Peyer's patch (tissue), 4 donors: ENCODE measurements at regions not wholly inside any gene's neighbourhood (a gene's known extent, or its start where the extent isn't known, plus 50 kb on each side); places are given as distances from the start of the nearest gene placed in this dataset.

Source experiments
- DNase-seq, 3 donors: peaks; one replicate each; pipeline ENCODE4 v3.0.0-alpha.2; 2017 to 2019
- H3K27ac ChIP-seq, 4 donors: fragments of 200-600 bp; sonication (generic); one replicate each; pipeline ENCODE4 v1.5.1; 2016 to 2019
- H3K27me3 ChIP-seq, 2 donors: fragments of 200-600 bp; sonication (generic); one replicate each; pipeline ENCODE4 v1.5.1; 2019
- H3K36me3 ChIP-seq, 3 donors: fragments of 200-600 bp; sonication (generic); one replicate each; pipeline ENCODE4 v1.5.1; 2016 to 2019
- H3K4me1 ChIP-seq, 4 donors: fragments of 200-600 bp; sonication (generic); one replicate each; pipeline ENCODE4 v1.5.1; 2016 to 2019
- H3K4me3 ChIP-seq, 4 donors: fragments of 200-600 bp; sonication (generic); 1 replicate in 3 of 4; 2 replicates in 1 of 4; pipeline ENCODE4 v1.5.1; 2016 to 2019; ENCODE audit warnings: mild to moderate bottlenecking in 1 of 4
- H3K9me3 ChIP-seq, 4 donors: fragments of 200-600 bp; sonication (generic); one replicate each; pipeline ENCODE4 v1.5.1; 2016 to 2019; ENCODE audit warnings: mild to moderate bottlenecking in 1 of 4
- POLR2A ChIP-seq, 2 donors: fragments of 450-650 bp; IDR thresholded peaks; one replicate each; pipeline ENCODE4 v1.5.1; 2017; ENCODE audit warnings: antibody characterized with exemption in 2 of 2, mild to moderate bottlenecking in 2 of 2, moderate library complexity in 2 of 2
- TF ChIP-seq, protein P1 (sequence below), 6 experiments: fragments of 450-650 bp in 4 of 6; fragments of 200-600 bp in 2 of 6; sonication (generic) in 1 of 6; IDR thresholded peaks; one replicate each; pipeline ENCODE4 v1.5.1; 2017 to 2019; ENCODE audit warnings: antibody characterized with exemption in 6 of 6, mild to moderate bottlenecking in 3 of 6, moderate library complexity in 1 of 6

DNA sequence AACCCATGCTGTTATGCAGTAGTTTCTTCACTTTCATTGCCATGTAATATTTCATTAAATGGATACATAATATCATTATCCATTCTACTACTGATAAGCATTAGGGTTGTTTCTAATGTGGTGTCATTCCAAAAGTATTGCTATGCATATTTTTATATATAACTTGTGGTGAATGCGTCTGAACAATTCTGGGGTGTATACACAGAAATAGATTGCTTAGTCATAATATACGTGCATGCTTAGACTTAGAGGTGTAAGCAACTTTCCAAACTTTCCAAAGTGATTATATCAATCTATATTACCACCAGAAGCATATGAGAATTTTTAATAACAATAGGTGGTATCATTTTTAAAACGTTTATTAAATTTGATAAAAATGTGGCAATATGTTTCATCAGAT, 540.9 kb downstream of the DSC3 start:
- Histone ChIP-seq H3K4me3 (no peak overlapping the region), H3K27ac (no peak overlapping the region), H3K9me3 (no peaks in the 10 kb centered on the region), H3K36me3 (no peaks in the 10 kb centered on the region), H3K4me1 (no peaks in the 10 kb centered on the region), H3K27me3 (no peaks in the 10 kb centered on the region)
- TF ChIP-seq POLR2A (IDR thresholded peaks at IDR 0.05) = no peak
- TF ChIP-seq, protein P1, sequence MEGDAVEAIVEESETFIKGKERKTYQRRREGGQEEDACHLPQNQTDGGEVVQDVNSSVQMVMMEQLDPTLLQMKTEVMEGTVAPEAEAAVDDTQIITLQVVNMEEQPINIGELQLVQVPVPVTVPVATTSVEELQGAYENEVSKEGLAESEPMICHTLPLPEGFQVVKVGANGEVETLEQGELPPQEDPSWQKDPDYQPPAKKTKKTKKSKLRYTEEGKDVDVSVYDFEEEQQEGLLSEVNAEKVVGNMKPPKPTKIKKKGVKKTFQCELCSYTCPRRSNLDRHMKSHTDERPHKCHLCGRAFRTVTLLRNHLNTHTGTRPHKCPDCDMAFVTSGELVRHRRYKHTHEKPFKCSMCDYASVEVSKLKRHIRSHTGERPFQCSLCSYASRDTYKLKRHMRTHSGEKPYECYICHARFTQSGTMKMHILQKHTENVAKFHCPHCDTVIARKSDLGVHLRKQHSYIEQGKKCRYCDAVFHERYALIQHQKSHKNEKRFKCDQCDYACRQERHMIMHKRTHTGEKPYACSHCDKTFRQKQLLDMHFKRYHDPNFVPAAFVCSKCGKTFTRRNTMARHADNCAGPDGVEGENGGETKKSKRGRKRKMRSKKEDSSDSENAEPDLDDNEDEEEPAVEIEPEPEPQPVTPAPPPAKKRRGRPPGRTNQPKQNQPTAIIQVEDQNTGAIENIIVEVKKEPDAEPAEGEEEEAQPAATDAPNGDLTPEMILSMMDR (IDR thresholded peaks at IDR 0.05) = no peak
- DNase-seq = no peak

DNA sequence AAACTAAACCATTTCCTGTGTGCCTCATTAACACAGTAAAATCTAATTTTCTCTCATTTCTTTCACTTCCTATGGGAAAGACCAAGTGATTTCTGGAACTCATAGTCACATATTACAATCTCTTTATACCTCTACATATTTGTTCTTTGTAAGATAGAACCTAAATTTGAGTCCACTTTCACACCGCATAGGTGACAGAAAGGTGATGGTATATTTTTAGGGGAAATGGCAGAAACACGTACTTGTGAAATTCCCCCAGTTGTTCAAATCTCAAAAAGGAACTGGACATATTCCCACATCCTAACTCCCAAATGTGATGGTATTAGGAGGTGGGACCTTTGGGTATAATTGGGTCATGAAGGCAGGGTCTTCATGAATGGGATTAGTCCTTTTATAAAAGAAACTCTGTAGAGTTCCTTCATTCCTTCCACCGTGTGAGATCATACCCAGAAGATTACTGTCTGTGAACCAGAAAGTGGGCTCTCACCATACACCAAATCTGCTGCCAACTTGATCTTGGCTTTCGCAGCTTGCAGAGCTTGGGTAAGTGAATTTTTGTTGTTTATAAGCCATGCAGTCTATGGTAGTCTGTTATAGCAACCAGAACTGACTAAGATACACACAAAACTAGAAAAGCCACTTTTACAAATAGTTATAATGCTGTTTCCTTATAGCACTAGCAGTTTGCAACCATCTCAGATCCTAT, 542.1 kb downstream of the DSC3 start:
- DNase-seq = no peak
- Histone ChIP-seq H3K9me3 (no peaks in the 10 kb centered on the region), H3K4me3 (no peak overlapping the region)

DNA sequence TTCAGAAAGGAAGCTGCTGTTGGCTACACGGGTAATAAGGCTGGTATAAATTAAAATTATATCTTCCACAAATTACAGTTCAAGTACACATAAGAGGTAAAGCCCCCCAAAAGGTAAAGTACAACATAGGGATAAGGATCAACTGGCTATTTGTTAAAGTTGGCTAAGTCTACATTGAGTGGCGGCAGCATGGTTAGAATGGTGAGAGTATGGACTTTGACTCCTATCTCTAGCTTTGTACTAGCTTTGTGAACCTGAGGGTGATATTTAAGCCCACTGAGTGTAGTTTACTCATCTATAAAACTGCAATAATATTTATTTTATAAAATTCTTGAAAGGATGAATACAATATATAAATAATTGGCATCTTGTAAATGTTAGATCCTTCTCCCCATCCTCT, 542.8 kb downstream of the DSC3 start:
- Histone ChIP-seq H3K9me3 (no peaks in the 10 kb centered on the region), H3K4me1 (no peaks in the 10 kb centered on the region), H3K27me3 (no peaks in the 10 kb centered on the region), H3K36me3 (no peaks in the 10 kb centered on the region), H3K27ac (no peak overlapping the region), H3K4me3 (no peak overlapping the region)
- no peak for DNase-seq
- no peak for TF ChIP-seq POLR2A (IDR thresholded peaks at IDR 0.05)
- TF ChIP-seq, protein P1 (IDR thresholded peaks at IDR 0.05) = no peak

More for the DNA sequence above, 542.1 kb downstream of the DSC3 start:
- Histone ChIP-seq H3K27me3 (no peaks in the 10 kb centered on the region), H3K4me1 (no peaks in the 10 kb centered on the region), H3K36me3 (no peaks in the 10 kb centered on the region), H3K27ac (no peak overlapping the region)
- TF ChIP-seq POLR2A (IDR thresholded peaks at IDR 0.05) = no peak
- TF ChIP-seq, protein P1 (IDR thresholded peaks at IDR 0.05) = no peak

DNA sequence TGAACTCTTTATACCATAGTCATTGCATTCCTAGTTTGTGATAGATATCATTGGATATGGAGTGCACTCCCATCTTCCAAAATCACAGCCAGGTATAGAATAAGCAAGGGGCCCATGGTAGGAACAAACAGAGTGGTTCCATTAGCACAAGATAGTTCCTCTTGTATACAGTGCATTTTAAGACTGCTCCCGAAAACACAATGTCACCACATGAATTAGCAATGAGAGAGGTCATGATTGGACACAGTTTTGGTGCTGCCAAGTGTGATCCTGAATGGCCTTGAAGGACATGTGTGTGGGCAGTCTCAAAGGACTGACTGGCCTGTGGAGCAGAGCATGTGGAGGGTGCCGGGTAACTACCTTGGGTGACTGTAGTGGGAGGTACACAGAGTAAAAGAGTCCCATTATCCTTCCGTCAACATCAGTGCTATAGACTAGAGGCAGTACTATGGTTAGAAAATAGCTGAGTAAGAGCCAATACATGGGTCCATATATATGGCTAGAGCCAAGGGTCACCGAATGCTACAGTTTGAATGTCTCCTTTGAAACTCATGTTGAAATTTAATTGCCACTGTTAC, 549.9 kb downstream of the DSC3 start:
- DNase-seq = no peak
- no peaks in the 10 kb centered on the region for H3K9me3 ChIP-seq
- no peak overlapping the region for H3K27ac ChIP-seq
- no peaks in the 10 kb centered on the region for H3K27me3 ChIP-seq
- H3K4me3 ChIP-seq = no peak overlapping the region
- TF ChIP-seq POLR2A (IDR thresholded peaks at IDR 0.05) = no peak
- TF ChIP-seq, protein P1 (IDR thresholded peaks at IDR 0.05) = no peak
- no peaks in the 10 kb centered on the region for H3K4me1 ChIP-seq
- H3K36me3 ChIP-seq = no peaks in the 10 kb centered on the region

DNA sequence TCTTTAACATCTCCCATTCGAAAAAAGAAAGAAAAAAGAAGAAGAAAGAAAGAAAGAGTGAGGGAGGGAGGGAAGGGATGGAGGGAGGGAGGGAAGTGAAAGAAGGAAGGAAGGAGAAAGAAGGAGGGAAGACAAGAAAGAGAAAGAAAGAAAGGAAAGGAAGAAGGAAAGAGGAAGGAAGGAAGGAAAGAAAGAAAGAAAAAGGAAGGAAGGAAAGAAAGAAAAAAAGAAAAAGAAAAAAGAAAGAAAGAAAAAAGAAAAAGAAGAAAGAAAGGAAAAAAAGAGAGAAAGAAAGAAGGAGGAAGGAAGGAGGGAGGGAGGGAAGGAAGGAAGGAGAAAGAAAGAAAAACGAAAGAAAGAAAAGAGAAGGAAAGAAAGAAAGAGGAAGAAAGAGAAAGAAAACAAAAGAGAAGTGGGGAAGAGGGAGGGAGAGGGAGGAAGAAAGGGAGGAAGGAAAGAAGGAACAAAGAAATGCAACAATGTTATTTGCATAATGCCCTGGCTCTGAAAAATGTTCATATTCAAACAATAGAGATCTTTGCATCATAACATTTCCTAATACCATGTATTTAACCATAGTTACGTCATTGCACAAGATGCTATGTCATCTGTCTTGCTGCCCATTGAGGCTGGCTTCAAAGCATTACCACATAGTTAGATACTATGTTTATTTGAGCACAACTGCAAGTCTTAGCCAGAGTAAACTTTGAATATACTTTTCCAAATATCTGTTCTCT, 550.6 kb downstream of the DSC3 start:
- no peaks in the 10 kb centered on the region for H3K27me3 ChIP-seq
- no peaks in the 10 kb centered on the region for H3K9me3 ChIP-seq
- no peak for DNase-seq
- H3K27ac ChIP-seq = no peak overlapping the region
- H3K4me3 ChIP-seq = no peak overlapping the region
- H3K4me1 ChIP-seq = no peaks in the 10 kb centered on the region
- TF ChIP-seq, protein P1 (IDR thresholded peaks at IDR 0.05) = no peak
- no peak for TF ChIP-seq POLR2A (IDR thresholded peaks at IDR 0.05)
- H3K36me3 ChIP-seq = no peaks in the 10 kb centered on the region
